GM12878 (cell line): ENCODE measurements at regions not wholly inside any gene's neighbourhood (a gene's known extent, or its start where the extent isn't known, plus 50 kb on each side); places are given as distances from the start of the nearest gene placed in this dataset.

Experiments used
- BCL11A ChIP-seq: IDR thresholded peaks from 2 replicates; pipeline ENCODE4 v1.6.1; 2011; ENCODE audit warnings: low read depth, low read length
- ZBED1 ChIP-seq: IDR thresholded peaks from 2 replicates; pipeline ENCODE4 v1.6.1; 2016; ENCODE audit warnings: borderline replicate concordance
- TF ChIP-seq, protein P1 (sequence below): IDR thresholded peaks from 2 replicates; pipeline ENCODE4 v1.6.1; 2012; ENCODE audit warnings: low read depth, low read length, improper control_type of control experiment
- TF ChIP-seq, protein P2 (sequence below): fragments of 450-650 bp; formaldehyde crosslinking; IDR thresholded peaks from 2 replicates; pipeline ENCODE4 v1.5.0; 2022; ENCODE audit warnings: mild to moderate bottlenecking, missing genetic modification characterization
- TF ChIP-seq, protein P3 (sequence below): fragments of 450-650 bp; IDR thresholded peaks from 2 replicates; pipeline ENCODE4 v1.6.1; 2016; ENCODE audit warnings: mild to moderate bottlenecking

DNA sequence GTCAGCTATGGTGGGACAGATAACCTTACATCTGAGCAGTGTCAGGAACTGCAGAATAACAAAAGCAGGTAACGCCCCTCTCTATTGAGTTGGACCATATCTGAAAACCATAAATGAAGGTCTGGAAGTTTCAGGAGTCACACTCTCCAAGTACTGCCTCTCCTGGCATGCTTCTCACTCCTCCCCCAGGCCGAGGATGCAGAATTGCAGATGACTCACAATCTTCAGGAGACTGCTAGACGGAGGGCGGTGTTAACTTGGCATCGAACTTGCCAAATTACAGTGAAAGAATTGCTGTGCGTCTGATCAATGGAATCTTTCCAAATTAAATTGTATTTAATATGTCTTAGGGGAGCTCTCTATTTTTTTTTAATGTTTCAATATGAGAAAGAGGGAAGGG lies 67.1 kb upstream of the TRIM2 start (continued):
- TF ChIP-seq, protein P1, sequence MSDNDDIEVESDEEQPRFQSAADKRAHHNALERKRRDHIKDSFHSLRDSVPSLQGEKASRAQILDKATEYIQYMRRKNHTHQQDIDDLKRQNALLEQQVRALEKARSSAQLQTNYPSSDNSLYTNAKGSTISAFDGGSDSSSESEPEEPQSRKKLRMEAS, result no peak
- no peak for TF ChIP-seq BCL11A
- TF ChIP-seq, protein P2, sequence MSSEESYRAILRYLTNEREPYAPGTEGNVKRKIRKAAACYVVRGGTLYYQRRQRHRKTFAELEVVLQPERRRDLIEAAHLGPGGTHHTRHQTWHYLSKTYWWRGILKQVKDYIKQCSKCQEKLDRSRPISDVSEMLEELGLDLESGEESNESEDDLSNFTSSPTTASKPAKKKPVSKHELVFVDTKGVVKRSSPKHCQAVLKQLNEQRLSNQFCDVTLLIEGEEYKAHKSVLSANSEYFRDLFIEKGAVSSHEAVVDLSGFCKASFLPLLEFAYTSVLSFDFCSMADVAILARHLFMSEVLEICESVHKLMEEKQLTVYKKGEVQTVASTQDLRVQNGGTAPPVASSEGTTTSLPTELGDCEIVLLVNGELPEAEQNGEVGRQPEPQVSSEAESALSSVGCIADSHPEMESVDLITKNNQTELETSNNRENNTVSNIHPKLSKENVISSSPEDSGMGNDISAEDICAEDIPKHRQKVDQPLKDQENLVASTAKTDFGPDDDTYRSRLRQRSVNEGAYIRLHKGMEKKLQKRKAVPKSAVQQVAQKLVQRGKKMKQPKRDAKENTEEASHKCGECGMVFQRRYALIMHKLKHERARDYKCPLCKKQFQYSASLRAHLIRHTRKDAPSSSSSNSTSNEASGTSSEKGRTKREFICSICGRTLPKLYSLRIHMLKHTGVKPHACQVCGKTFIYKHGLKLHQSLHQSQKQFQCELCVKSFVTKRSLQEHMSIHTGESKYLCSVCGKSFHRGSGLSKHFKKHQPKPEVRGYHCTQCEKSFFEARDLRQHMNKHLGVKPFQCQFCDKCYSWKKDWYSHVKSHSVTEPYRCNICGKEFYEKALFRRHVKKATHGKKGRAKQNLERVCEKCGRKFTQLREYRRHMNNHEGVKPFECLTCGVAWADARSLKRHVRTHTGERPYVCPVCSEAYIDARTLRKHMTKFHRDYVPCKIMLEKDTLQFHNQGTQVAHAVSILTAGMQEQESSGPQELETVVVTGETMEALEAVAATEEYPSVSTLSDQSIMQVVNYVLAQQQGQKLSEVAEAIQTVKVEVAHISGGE (CRISPR knock-in tag), result no peak
- TF ChIP-seq, protein P3, sequence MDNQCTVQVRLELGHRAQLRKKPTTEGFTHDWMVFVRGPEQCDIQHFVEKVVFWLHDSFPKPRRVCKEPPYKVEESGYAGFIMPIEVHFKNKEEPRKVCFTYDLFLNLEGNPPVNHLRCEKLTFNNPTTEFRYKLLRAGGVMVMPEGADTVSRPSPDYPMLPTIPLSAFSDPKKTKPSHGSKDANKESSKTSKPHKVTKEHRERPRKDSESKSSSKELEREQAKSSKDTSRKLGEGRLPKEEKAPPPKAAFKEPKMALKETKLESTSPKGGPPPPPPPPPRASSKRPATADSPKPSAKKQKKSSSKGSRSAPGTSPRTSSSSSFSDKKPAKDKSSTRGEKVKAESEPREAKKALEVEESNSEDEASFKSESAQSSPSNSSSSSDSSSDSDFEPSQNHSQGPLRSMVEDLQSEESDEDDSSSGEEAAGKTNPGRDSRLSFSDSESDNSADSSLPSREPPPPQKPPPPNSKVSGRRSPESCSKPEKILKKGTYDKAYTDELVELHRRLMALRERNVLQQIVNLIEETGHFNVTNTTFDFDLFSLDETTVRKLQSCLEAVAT, result no peak
- no peak for TF ChIP-seq ZBED1
